Thyroid gland (tissue), 4 donors: ENCODE measurements at regions not wholly inside any gene's neighbourhood (a gene's known extent, or its start where the extent isn't known, plus 50 kb on each side); places are given as distances from the start of the nearest gene placed in this dataset.
"Not testable (repeated sequence)": the region's sequence is repeated elsewhere in the genome, so short reads cannot be mapped to it uniquely, and the experiment has no call there.

Source experiments
- CTCF ChIP-seq, 6 experiments: fragments of 200-600 bp in 3 of 6; fragments of 450-650 bp in 3 of 6; sonication (generic) in 3 of 6; IDR thresholded peaks; one replicate each; pipeline ENCODE4 v1.5.1; 2016 to 2019; ENCODE audit warnings: antibody characterized with exemption in 6 of 6, mild to moderate bottlenecking in 2 of 6, inconsistent platforms in 1 of 6, moderate library complexity in 1 of 6
- POLR2A ChIP-seq, 2 donors: fragments of 450-650 bp; IDR thresholded peaks; one replicate each; pipeline ENCODE4 v1.6.1; 2017; ENCODE audit warnings: antibody characterized with exemption in 2 of 2, mild to moderate bottlenecking in 2 of 2, moderate library complexity in 1 of 2

GRCh38 chr6:86283596-86283995, 640.9 kb upstream of the SYNCRIP start:
- TF ChIP-seq CTCF, POLR2A (IDR thresholded peaks at IDR 0.05): not testable (repeated sequence)
